ENCODE measurements at regions not wholly inside any gene's neighbourhood (a gene's known extent, or its start where the extent isn't known, plus 50 kb on each side); places are given as distances from the start of the nearest gene placed in this dataset.

DNA sequence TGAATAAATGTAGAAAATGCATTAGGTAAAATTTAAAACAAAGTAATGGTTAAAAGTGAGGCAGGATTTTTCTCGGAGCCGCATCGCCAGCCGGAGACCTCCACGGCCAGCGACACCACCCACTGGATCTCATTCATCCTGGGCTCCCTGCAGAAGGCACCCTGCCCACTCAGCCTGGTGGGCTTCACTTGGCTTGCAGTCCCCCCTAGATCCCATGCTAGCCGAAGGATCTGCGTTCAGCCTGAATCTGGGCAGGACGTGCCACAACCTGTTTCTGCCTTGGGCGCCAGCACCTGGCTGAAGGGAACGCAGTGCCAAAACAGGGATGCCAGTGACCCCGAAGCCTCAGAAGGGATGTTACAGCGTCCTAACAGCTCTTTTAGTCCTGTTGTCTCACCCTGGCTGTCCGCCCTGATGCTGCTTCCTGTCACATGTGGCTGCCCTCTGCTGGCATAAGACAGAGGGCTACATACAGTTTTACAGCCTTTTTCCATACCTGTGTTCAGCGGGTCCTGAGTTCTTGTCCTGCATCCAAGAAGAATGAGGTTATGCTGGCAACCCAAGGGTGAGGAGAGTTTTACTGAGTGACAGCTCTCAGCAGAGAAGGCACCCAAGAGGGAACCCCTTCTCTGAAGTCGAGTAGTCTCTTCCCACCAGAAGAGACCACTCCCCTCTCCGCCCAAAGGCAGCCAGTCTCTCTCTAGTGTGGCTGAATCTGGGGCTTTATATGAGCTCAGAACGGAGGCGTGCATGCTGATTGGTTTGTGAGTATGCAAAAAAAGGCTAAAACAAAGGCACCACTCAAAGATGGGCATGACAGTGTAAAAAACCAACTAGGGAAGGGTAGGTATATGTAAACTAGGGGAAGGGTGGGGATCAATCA lies 173.1 kb upstream of the GYPC start:
- TF ChIP-seq, protein P1, sequence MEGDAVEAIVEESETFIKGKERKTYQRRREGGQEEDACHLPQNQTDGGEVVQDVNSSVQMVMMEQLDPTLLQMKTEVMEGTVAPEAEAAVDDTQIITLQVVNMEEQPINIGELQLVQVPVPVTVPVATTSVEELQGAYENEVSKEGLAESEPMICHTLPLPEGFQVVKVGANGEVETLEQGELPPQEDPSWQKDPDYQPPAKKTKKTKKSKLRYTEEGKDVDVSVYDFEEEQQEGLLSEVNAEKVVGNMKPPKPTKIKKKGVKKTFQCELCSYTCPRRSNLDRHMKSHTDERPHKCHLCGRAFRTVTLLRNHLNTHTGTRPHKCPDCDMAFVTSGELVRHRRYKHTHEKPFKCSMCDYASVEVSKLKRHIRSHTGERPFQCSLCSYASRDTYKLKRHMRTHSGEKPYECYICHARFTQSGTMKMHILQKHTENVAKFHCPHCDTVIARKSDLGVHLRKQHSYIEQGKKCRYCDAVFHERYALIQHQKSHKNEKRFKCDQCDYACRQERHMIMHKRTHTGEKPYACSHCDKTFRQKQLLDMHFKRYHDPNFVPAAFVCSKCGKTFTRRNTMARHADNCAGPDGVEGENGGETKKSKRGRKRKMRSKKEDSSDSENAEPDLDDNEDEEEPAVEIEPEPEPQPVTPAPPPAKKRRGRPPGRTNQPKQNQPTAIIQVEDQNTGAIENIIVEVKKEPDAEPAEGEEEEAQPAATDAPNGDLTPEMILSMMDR (IDR thresholded peaks at IDR 0.05; ENCODE audit: insufficient read depth, low read depth, low read length, missing control alignments) = peak; percentile 32
- no peak overlapping the region for H3K4me3 ChIP-seq (ENCODE audit: low read depth, low read length)
- peak; percentile 49 for DNase-seq (ENCODE audit: low read depth)

DNA sequence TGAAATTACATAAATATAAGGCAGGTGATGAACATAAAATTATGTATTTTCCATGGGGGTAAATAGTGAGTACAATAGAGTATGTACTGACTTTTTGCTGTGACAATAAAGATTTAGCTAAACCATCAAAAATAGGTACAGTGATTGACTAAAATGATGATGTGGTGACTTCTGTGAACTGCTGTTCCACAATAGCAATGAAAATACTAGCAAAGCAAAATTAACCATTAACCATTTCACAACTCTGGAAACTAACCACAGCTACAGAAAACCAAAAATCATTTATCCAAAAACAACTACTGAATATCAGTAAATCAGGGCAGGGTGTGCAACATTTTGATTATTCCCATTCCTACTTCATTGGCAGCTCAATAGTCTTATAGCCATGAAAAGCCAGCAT lies 161.4 kb upstream of the GYPC start:
- TF ChIP-seq, protein P1 (IDR thresholded peaks at IDR 0.05; ENCODE audit: insufficient read depth, low read depth, low read length, missing control alignments) = no peak
- H3K4me3 ChIP-seq (ENCODE audit: low read depth, low read length) = no peak overlapping the region
- no peak for DNase-seq (ENCODE audit: low read depth)

DNA sequence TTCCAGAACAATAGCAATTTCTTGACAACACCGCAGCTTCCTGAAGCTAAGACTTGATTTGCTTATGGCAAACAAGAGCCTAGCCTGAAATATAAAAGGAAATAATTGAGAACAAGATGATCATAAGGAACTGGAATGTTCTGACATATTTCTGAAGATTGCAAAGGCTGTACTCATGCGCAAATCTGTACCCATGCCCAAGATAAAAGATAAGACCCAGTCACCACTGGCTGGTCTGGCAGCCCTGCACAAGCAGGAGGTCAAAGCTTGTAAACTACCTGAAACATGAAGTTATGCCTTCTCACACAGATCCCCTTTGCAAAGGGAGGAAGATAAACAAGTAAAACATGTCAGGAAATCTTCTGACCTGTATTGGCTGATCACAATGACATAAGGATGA lies 160.8 kb upstream of the GYPC start:
- TF ChIP-seq, protein P1 (IDR thresholded peaks at IDR 0.05; ENCODE audit: insufficient read depth, low read depth, low read length, missing control alignments) = no peak
- H3K4me3 ChIP-seq (ENCODE audit: low read depth, low read length) = no peak overlapping the region
- no peak for DNase-seq (ENCODE audit: low read depth)

DNA sequence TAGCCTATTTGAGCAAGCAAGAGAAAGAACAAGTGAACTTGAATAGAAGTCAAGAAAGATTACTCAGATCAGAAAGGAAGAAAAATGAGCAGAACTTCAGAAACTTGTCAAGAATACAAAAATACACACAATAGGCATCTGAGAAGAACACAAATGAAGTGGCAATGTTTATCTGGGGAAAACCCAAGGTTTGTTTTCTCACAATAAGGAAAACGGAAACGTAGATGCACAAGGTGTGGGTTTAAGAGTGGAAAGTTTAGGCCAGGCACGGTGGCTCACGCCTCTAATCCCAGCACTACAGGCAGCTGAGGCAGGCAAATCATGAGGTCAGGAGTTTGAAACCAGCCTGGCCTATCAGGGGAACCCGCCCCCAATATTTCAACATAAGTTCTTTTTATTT lies 159.5 kb upstream of the GYPC start:
- TF ChIP-seq, protein P1 (IDR thresholded peaks at IDR 0.05; ENCODE audit: insufficient read depth, low read depth, low read length, missing control alignments) = no peak
- DNase-seq (ENCODE audit: low read depth) = peak; percentile 84
- H3K4me3 ChIP-seq (ENCODE audit: low read depth, low read length) = no peak overlapping the region

DNA sequence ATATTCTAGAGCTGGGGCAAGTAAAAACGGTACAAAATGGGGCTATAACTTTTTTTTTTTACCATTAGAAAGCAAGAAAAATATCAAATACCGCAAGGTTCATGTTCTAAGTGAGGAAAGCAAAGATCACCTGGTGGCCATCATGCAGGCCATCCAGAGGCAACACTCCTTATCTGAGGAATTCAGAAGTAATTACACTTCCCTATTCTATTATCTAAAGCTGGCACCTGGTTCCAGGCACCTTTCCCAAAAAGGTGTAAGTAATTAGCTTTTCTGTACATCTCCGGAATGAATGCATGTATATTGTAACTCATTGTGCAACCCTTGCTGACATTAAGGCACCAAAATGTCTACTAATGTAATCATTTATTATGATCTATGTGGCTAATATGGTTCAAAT lies 152.5 kb upstream of the GYPC start:
- TF ChIP-seq, protein P1 (IDR thresholded peaks at IDR 0.05; ENCODE audit: insufficient read depth, low read depth, low read length, missing control alignments) = no peak
- DNase-seq (ENCODE audit: low read depth) = no peak
- H3K4me3 ChIP-seq (ENCODE audit: low read depth, low read length) = no peak overlapping the region

DNA sequence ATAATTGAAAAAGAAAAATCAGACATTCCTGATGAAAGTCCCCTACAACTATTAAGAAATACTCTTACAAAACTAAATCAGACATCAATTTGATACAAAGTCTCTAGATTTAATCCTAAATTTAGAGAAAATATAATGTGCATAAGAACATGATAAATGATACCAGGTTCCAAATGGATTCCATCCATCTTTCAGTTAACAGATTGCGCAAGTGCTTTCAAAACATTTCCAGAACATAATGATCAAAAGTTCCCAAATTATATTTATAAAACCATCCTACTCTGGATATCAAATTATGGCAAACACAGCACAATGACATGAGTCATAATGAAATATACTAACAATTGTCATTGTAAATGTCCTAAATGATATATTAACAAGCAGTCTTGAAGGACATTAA lies 151.0 kb upstream of the GYPC start:
- TF ChIP-seq, protein P1 (IDR thresholded peaks at IDR 0.05; ENCODE audit: insufficient read depth, low read depth, low read length, missing control alignments) = no peak
- no peak overlapping the region for H3K4me3 ChIP-seq (ENCODE audit: low read depth, low read length)
- DNase-seq (ENCODE audit: low read depth) = no peak

DNA sequence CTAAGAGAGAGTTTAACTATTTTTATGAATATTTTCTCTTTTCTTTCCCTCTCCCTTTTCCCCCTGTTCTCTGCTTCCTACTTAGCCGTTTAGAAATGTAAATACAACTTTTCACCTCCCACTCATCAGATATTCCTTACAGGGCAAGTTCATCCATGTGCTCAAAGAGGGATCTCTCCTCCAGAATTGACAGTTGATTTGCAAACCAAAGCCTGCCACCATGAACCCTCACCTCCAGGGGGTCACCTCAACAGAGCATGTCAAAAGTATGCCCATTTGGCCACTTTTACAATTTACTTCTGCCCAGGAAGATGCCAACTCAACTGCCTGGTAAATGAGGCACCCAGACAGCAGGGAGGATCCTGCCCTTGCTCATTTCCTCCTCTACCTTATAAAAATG lies 149.2 kb upstream of the GYPC start:
- TF ChIP-seq, protein P1 (IDR thresholded peaks at IDR 0.05; ENCODE audit: insufficient read depth, low read depth, low read length, missing control alignments) = no peak

More for the DNA sequence above, 149.2 kb upstream of the GYPC start:
- H3K4me3 ChIP-seq (ENCODE audit: low read depth, low read length) = no peak overlapping the region
- DNase-seq (ENCODE audit: low read depth) = no peak

Data from GM12865 (cell line).